K562 (cell line): ENCODE measurements at regions not wholly inside any gene's neighbourhood (a gene's known extent, or its start where the extent isn't known, plus 50 kb on each side); places are given as distances from the start of the nearest gene placed in this dataset.
A peak's percentile ranks its signal among the peaks of the same experiment; 100 is the strongest.

Experiments
- ATAC-seq: fragments of 200-7000 bp; cut with Tn5 transposase; 3 replicates; pipeline ENCODE4 v1.9.1; 2020; ENCODE audit warnings: moderate library complexity
- BruUV-seq: library from RNA; stranded (reverse); fragments of 400-500 nt; replicated peaks from 2 replicates; lab custom pipeline; 2021; lab: Mats Ljungman, UMichigan
- CTCF ChIA-PET: fragments of 300-600 bp; formaldehyde crosslinking; extraction: SDS; loops from one replicate; lab custom pipeline; 2021; ENCODE audit warnings: low intra/inter-chr PET ratio; lab: Yijun Ruan, JAX
- POLR2A ChIA-PET: fragments of 300-600, 350-650 bp; sonication (Branson Sonifier 250); formaldehyde crosslinking; extraction: SDS; loops from one replicate; lab custom pipeline; 2021; ENCODE audit warnings: antibody characterized with exemption, inconsistent platforms; lab: Yijun Ruan, JAX
- DNase-seq, 4 experiments: peaks; one replicate each; pipeline versions ENCODE4 v3.0.0 to v3.0.0-alpha.2; 2011 to 2018; ENCODE audit warnings: low spot score in 3 of 4, mixed read lengths in 3 of 4; ENCODE audit errors: extremely low read depth in 1 of 4
- FAIRE-seq: peaks from 2 replicates; lab custom pipeline; 2011; peaks lifted over from hg19 to GRCh38; lab: Jason Lieb, UNC
- H2AFZ ChIP-seq: 2 replicates; pipeline ENCODE4 v1.6.0; 2011; ENCODE audit warnings: low read depth, low read length, control low read depth, inconsistent platforms
- H3K27ac ChIP-seq: fragments of 200-600 bp; 3 replicates; pipeline ENCODE4 v1.8.0; 2011; ENCODE audit warnings: low read depth, mild to moderate bottlenecking, control low read depth, inconsistent platforms, low read length, moderate library complexity, mixed read lengths; ENCODE audit errors: extremely low read depth
- H3K27me3 ChIP-seq, 2 experiments: fragments of 300-600 bp in 1 of 2; 2 replicates in 1 of 2; 3 replicates in 1 of 2; pipeline versions ENCODE4 v1.6.0 to v1.8.0; 2011; ENCODE audit warnings: inconsistent platforms in 2 of 2, low read length in 2 of 2, mild to moderate bottlenecking in 1 of 2, mixed read lengths in 1 of 2, moderate library complexity in 1 of 2; ENCODE audit not compliant: control insufficient read depth in 2 of 2, insufficient read depth in 2 of 2
- H3K36me3 ChIP-seq: fragments of 300-600 bp; 3 replicates; pipeline ENCODE4 v1.8.0; 2011; ENCODE audit warnings: mild to moderate bottlenecking, low read length, inconsistent platforms; ENCODE audit not compliant: control insufficient read depth, insufficient read depth
- H3K4me1 ChIP-seq, 2 experiments: fragments of 200-600 bp in 1 of 2; replicated peaks in 1 of 2; 2 replicates in 1 of 2; 3 replicates in 1 of 2; pipeline versions ENCODE4 v1.5.1 to v1.8.0; 2011; ENCODE audit warnings: inconsistent platforms in 2 of 2, low read length in 2 of 2, mild to moderate bottlenecking in 1 of 2, mixed read lengths in 1 of 2, moderate library complexity in 1 of 2; ENCODE audit not compliant: control insufficient read depth in 2 of 2, insufficient read depth in 2 of 2
- H3K4me2 ChIP-seq: 2 replicates; pipeline ENCODE4 v1.6.1; 2011; ENCODE audit warnings: low read length, control low read depth, inconsistent platforms, mixed read lengths; ENCODE audit not compliant: insufficient read depth
- H3K4me3 ChIP-seq: fragments of 200-600 bp; sonication (generic), shearing (Covaris generic); 2 replicates; pipeline ENCODE4 v1.5.1; 2016; ENCODE audit warnings: control low read depth, inconsistent platforms
- H3K79me2 ChIP-seq: fragments of 200-600 bp; 3 replicates; pipeline ENCODE4 v1.8.0; 2011; ENCODE audit warnings: low read length, inconsistent platforms; ENCODE audit not compliant: control insufficient read depth, insufficient read depth
- H3K9ac ChIP-seq, 2 experiments: 2 replicates each; pipeline versions ENCODE4 v1.6.0 to v1.6.1; 2011; ENCODE audit warnings: low read depth in 2 of 2, low read length in 2 of 2, control low read depth in 1 of 2, inconsistent platforms in 1 of 2, mild to moderate bottlenecking in 1 of 2, mixed read lengths in 1 of 2; ENCODE audit not compliant: insufficient read depth in 1 of 2
- H3K9me1 ChIP-seq: one replicate; pipeline ENCODE4 v1.6.0; 2011; ENCODE audit warnings: inconsistent platforms, mild to moderate bottlenecking, low read length, moderate library complexity; ENCODE audit not compliant: control insufficient read depth, insufficient read depth
- H3K9me3 ChIP-seq: replicated peaks from 2 replicates; pipeline ENCODE4 v1.5.1; 2011; ENCODE audit warnings: low read depth, low read length, inconsistent platforms; ENCODE audit not compliant: control insufficient read depth, insufficient read depth
- H4K20me1 ChIP-seq: replicated peaks from 2 replicates; pipeline ENCODE4 v1.6.1; 2011; ENCODE audit warnings: low read length, inconsistent platforms, mixed read lengths; ENCODE audit not compliant: control insufficient read depth, insufficient read depth
- ADNP ChIP-seq: fragments of 200-800 bp; sonication (Bioruptor generic); IDR thresholded peaks from 2 replicates; pipeline ENCODE4 v1.6.1; 2016; ENCODE audit warnings: missing genetic modification characterization, missing compliant biosample characterization
- CEBPZ ChIP-seq: fragments of 150-350 bp; IDR thresholded peaks from 2 replicates; pipeline ENCODE4 v1.6.1; 2014; ENCODE audit warnings: low read depth, mild to moderate bottlenecking, low read length, borderline replicate concordance
- GABPB2 ChIP-seq: fragments of 250-450 bp; sonication (Bioruptor Pico); conservative IDR thresholded peaks from 2 replicates; pipeline ENCODE4 v1.5.1; 2021; ENCODE audit warnings: mild to moderate bottlenecking
- KLF16 ChIP-seq: IDR thresholded peaks from 2 replicates; pipeline ENCODE4 v1.6.1; 2016; ENCODE audit warnings: antibody characterized with exemption
- LCOR ChIP-seq: sonication (generic); formaldehyde crosslinking; IDR thresholded peaks from 2 replicates; pipeline ENCODE4 v1.8.0; 2022; ENCODE audit warnings: mild to moderate bottlenecking, missing genetic modification reagents
- LEF1 ChIP-seq: fragments of 450-650 bp; IDR thresholded peaks from 2 replicates; pipeline ENCODE4 v1.6.1; 2016; ENCODE audit warnings: mild to moderate bottlenecking
- NFXL1 ChIP-seq: fragments of 450-650 bp; formaldehyde crosslinking; IDR thresholded peaks from 2 replicates; pipeline ENCODE4 v1.4.0; 2021; ENCODE audit warnings: mild to moderate bottlenecking
- OTX1 ChIP-seq: fragments of 450-650 bp; formaldehyde crosslinking; IDR thresholded peaks from 2 replicates; pipeline ENCODE4 v1.4.0; 2022; ENCODE audit warnings: mild to moderate bottlenecking
- POLR2B ChIP-seq: fragments of 450-650 bp; IDR thresholded peaks from 2 replicates; pipeline ENCODE4 v1.6.1; 2018; ENCODE audit warnings: low read depth; ENCODE audit not compliant: partially characterized antibody
- PYGO2 ChIP-seq: fragments of 450-650 bp; IDR thresholded peaks from 2 replicates; pipeline ENCODE4 v1.6.1; 2016; ENCODE audit warnings: mild to moderate bottlenecking, missing genetic modification characterization, moderate library complexity, missing compliant biosample characterization
- RBM22 ChIP-seq: fragments of 200-400 bp; formaldehyde crosslinking; IDR thresholded peaks from 2 replicates; pipeline ENCODE4 v1.6.1; 2018; ENCODE audit warnings: low read length, low read depth; ENCODE audit not compliant: poor library complexity, severe bottlenecking
- ZNF282 ChIP-seq: sonication (generic); formaldehyde crosslinking; IDR thresholded peaks from 2 replicates; pipeline ENCODE4 v1.8.1; 2023; ENCODE audit warnings: missing genetic modification reagents
- ZNF316 ChIP-seq: fragments of 450-650 bp; IDR thresholded peaks from 2 replicates; pipeline ENCODE4 v1.6.1; 2016
- ZNF384 ChIP-seq: IDR thresholded peaks from 2 replicates; pipeline ENCODE4 v1.6.1; 2012; ENCODE audit warnings: low read depth, low read length, improper control_type of control experiment
- WGBS: fragments of 100-300 bp; shearing (Covaris generic); methylation state at CpG from one replicate; pipeline ENCODE4 v1.1.6; 2016; ENCODE audit warnings: low coverage, mixed read lengths; ENCODE audit not compliant: insufficient coverage; ENCODE audit errors: missing lambda C conversion rate; 5-methylcytosine and 5-hydroxymethylcytosine counted together
- in situ Hi-C: fragments of 300-500 bp; cut with MboI; formaldehyde crosslinking; loops from 4 replicates; pipeline ENCODE4 v1.15.0; 2018; ENCODE audit warnings: inconsistent platforms, mixed read lengths
- intact Hi-C: fragments of 100-400 bp; cut with micrococcal nuclease; formaldehyde crosslinking; loops from 2 replicates; pipeline ENCODE4 v1.14.2; 2022

- Histone ChIP-seq H3K4me3 (no peak overlapping the region), H3K27ac (no peak overlapping the region), H3K36me3 (no peaks in the 10 kb centered on the region), H3K27me3 (no peaks in the 10 kb centered on the region), H4K20me1 (no peaks in the 10 kb centered on the region), H3K79me2 (no peaks in the 10 kb centered on the region), H3K4me2 (no peak overlapping the region), H3K9me1 (no peaks in the 10 kb centered on the region), H3K4me1 (no peaks in the 10 kb centered on the region), H2AFZ (no peak overlapping the region), H3K9ac (no peak overlapping the region), H3K9me3 (no peaks in the 10 kb centered on the region)
- in situ Hi-C loops (no loop called here), intact Hi-C loops (no loop called here)
- DNase-seq (no peak), FAIRE-seq (no peak), ATAC-seq (no peak)
- CTCF ChIA-PET = no interaction called here
- BruUV-seq = no TSS peak
- 0% methylated on average over 2 of the region's 4 CpGs for WGBS
- TF ChIP-seq ZNF316 = peak; percentile 22; the same call in 1 of the 2 replicates
- TF ChIP-seq PYGO2 = no peak
- POLR2A ChIA-PET = no interaction called here
Measured at GRCh38 chr9:7970681-7971330, 171.2 kb upstream of the DMAC1 start.

GRCh38 chr9:7968687-7969086, 169.1 kb upstream of the DMAC1 start:
- in situ Hi-C loops (no loop called here), intact Hi-C loops (no loop called here)
- Histone ChIP-seq H3K9me3 (no peaks in the 10 kb centered on the region), H3K79me2 (no peaks in the 10 kb centered on the region), H3K27ac (no peak overlapping the region), H3K4me3 (no peak overlapping the region), H4K20me1 (no peaks in the 10 kb centered on the region), H3K4me1 (no peaks in the 10 kb centered on the region), H2AFZ (no peak overlapping the region), H3K27me3 (no peaks in the 10 kb centered on the region), H3K9me1 (no peaks in the 10 kb centered on the region), H3K9ac (no peak overlapping the region), H3K36me3 (no peaks in the 10 kb centered on the region), H3K4me2 (no peak overlapping the region)
- WGBS = 0% methylated on average over 3 of the region's 3 CpGs
- ChIA-PET CTCF (no interaction called here), POLR2A (no interaction called here)
- DNase-seq = no peak
- no peak for FAIRE-seq
- no peak for ATAC-seq
- BruUV-seq = no TSS peak
- TF ChIP-seq CEBPZ (no peak), GABPB2 (CRISPR knock-in tag) (no peak), LCOR (CRISPR knock-in tag) (no peak), NFXL1 (CRISPR knock-in tag) (no peak), ADNP (tag) (no peak), ZNF384 (no peak), OTX1 (CRISPR knock-in tag) (no peak), ZNF282 (CRISPR knock-in tag) (no peak), KLF16 (no peak), POLR2B (no peak), LEF1 (no peak), RBM22 (no peak)
